ENCODE measurements at regions not wholly inside any gene's neighbourhood (a gene's known extent, or its start where the extent isn't known, plus 50 kb on each side); places are given as distances from the start of the nearest gene placed in this dataset.

GRCh38 chr11:112771851-112772250 is 189.4 kb upstream of the NCAM1 start:
- Histone ChIP-seq H3K36me3 (replicated peaks in 1 of 2; ENCODE audit: control insufficient read depth in 1 of 2, insufficient read depth in 2 of 2, low read length in 2 of 2) (no peaks in the 10 kb centered on the region), H3K4me3 (replicated peaks in 1 of 3; ENCODE audit: insufficient read depth in 1 of 3, low read depth in 2 of 3, low read length in 3 of 3) (no peak overlapping the region), H3K9ac (ENCODE audit: insufficient read depth, low read depth, low read length) (no peak overlapping the region), H3K79me2 (ENCODE audit: insufficient read depth, low read length) (no peaks in the 10 kb centered on the region), H3K27me3 (ENCODE audit: control insufficient read depth in 1 of 2, insufficient read depth in 2 of 2, low read length in 2 of 2) (peaks cover 0 to 18% of the 10 kb centered on the region in 2 experiments; a peak in 1 of 5 replicates), H4K20me1 (ENCODE audit: insufficient read depth, low read length) (no peaks in the 10 kb centered on the region), H3K27ac (ENCODE audit: extremely low read length, insufficient read depth, low read length) (no peak overlapping the region), H3K4me2 (ENCODE audit: low read depth, low read length) (no peak overlapping the region), H3K9me3 (ENCODE audit: low read length) (no peaks in the 10 kb centered on the region), H2AFZ (ENCODE audit: low read length) (no peak overlapping the region), H3K4me1 (ENCODE audit: insufficient read depth, low read length) (no peaks in the 10 kb centered on the region)
- 2% methylated on average over 2 of the region's 2 CpGs for WGBS (ENCODE audit: low lambda C conversion rate)
- ChIA-PET CTCF (ENCODE audit: low intra/inter-chr PET ratio, low total read pairs) (no interaction called here), POLR2A (no interaction called here)
- in situ Hi-C loops (cut with HindIII; ENCODE audit: extremely low pct_ligation_motif_present, low pct_unique_long_range_greater_than_20kb) (no loop called here), intact Hi-C loops (cut with micrococcal nuclease; ENCODE audit: unreplicated experiment) (no loop called here)
- TF ChIP-seq ZFP82 (CRISPR knock-in tag; IDR thresholded peaks at IDR 0.05; ENCODE audit: borderline replicate concordance) = no peak
- no peak for TF ChIP-seq ZNF619 (CRISPR knock-in tag; IDR thresholded peaks at IDR 0.05)
- no peak for TF ChIP-seq ZNF768 (CRISPR knock-in tag; IDR thresholded peaks at IDR 0.05)
- FAIRE-seq (no peak), ATAC-seq (no peak), DNase-seq (ENCODE audit: low spot score) (no peak)
- BruUV-seq (replicated peaks) = no TSS peak

GRCh38 chr11:112773264-112773663 is 188.0 kb upstream of the NCAM1 start:
- Histone ChIP-seq H3K79me2 (ENCODE audit: insufficient read depth, low read length) (no peaks in the 10 kb centered on the region), H3K4me2 (ENCODE audit: low read depth, low read length) (no peak overlapping the region), H3K9me3 (ENCODE audit: low read length) (no peaks in the 10 kb centered on the region), H3K27ac (ENCODE audit: extremely low read length, insufficient read depth, low read length) (no peak overlapping the region), H3K36me3 (replicated peaks in 1 of 2; ENCODE audit: control insufficient read depth in 1 of 2, insufficient read depth in 2 of 2, low read length in 2 of 2) (no peaks in the 10 kb centered on the region), H3K4me3 (replicated peaks in 1 of 3; ENCODE audit: insufficient read depth in 1 of 3, low read depth in 2 of 3, low read length in 3 of 3) (no peak overlapping the region), H2AFZ (ENCODE audit: low read length) (no peak overlapping the region), H3K4me1 (ENCODE audit: insufficient read depth, low read length) (no peaks in the 10 kb centered on the region), H3K9ac (ENCODE audit: insufficient read depth, low read depth, low read length) (no peak overlapping the region), H3K27me3 (ENCODE audit: control insufficient read depth in 1 of 2, insufficient read depth in 2 of 2, low read length in 2 of 2) (peaks cover 0 to 18% of the 10 kb centered on the region in 2 experiments; a peak in 1 of 5 replicates), H4K20me1 (ENCODE audit: insufficient read depth, low read length) (no peaks in the 10 kb centered on the region)
- ChIA-PET POLR2A (no interaction called here), CTCF (ENCODE audit: low intra/inter-chr PET ratio, low total read pairs) (no interaction called here)
- intact Hi-C loops (cut with micrococcal nuclease; ENCODE audit: unreplicated experiment) = no loop called here
- in situ Hi-C loops (cut with HindIII; ENCODE audit: extremely low pct_ligation_motif_present, low pct_unique_long_range_greater_than_20kb) = no loop called here
- FAIRE-seq (no peak), ATAC-seq (no peak), DNase-seq (ENCODE audit: low spot score) (no peak)
- no peak for TF ChIP-seq ZMYM2 (CRISPR knock-in tag; IDR thresholded peaks at IDR 0.05)
- TF ChIP-seq SNAI1 (CRISPR knock-in tag; IDR thresholded peaks at IDR 0.05; ENCODE audit: borderline replicate concordance) = no peak
- no peak for TF ChIP-seq MZF1 (CRISPR knock-in tag; IDR thresholded peaks at IDR 0.05; ENCODE audit: borderline replicate concordance)
- TF ChIP-seq NAIF1 (CRISPR knock-in tag; IDR thresholded peaks at IDR 0.05; ENCODE audit: borderline replicate concordance) = no peak
- 6% methylated on average over 4 of the region's 4 CpGs for WGBS (ENCODE audit: low lambda C conversion rate)
- no TSS peak for BruUV-seq (replicated peaks)

Measured in HepG2 (cell line).